PC-9 (cell line): ENCODE measurements at regions not wholly inside any gene's neighbourhood (a gene's known extent, or its start where the extent isn't known, plus 50 kb on each side); places are given as distances from the start of the nearest gene placed in this dataset.

Experiments
- BruUV-seq: library from RNA; stranded (reverse); fragments of 400-500 nt; replicated peaks from 2 replicates; lab custom pipeline; 2021; lab: Mats Ljungman, UMichigan
- CTCF ChIA-PET: fragments of 300-600 bp; sonication (Branson Sonifier 250); formaldehyde crosslinking; loops from one replicate; lab custom pipeline; 2022; ENCODE audit warnings: antibody characterized with exemption; lab: Charles Lee
- POLR2A ChIA-PET: fragments of 300-600 bp; sonication (Branson Sonifier 250); formaldehyde crosslinking; loops from one replicate; lab custom pipeline; 2022; ENCODE audit warnings: antibody characterized with exemption; ENCODE audit not compliant: unreplicated experiment; lab: Charles Lee
- DNase-seq, 2 experiments: peaks; one replicate each; pipeline versions ENCODE4 v3.0.0 to v3.0.0-alpha.2; 2015 to 2022; ENCODE audit warnings: mixed read lengths in 1 of 2
- H2AFZ ChIP-seq: fragments of 200-600 bp; sonication (generic); 2 replicates; pipeline ENCODE4 v1.8.1; 2017; ENCODE audit warnings: antibody characterized with exemption
- H3F3A ChIP-seq: fragments of 200-600 bp; sonication (generic); 2 replicates; pipeline ENCODE4 v1.8.1; 2017; ENCODE audit warnings: antibody characterized with exemption, mild to moderate bottlenecking, low read depth; ENCODE audit not compliant: insufficient read depth
- H3K27ac ChIP-seq: fragments of 200-600 bp; sonication (generic); 2 replicates; pipeline ENCODE4 v1.6.1; 2016; ENCODE audit warnings: mixed run types
- H3K27me3 ChIP-seq: fragments of 200-600 bp; sonication (generic); 2 replicates; pipeline ENCODE4 v1.6.1; 2016; ENCODE audit warnings: low read depth, mixed run types; ENCODE audit not compliant: insufficient read depth
- H3K36me3 ChIP-seq: fragments of 200-600 bp; sonication (generic); 2 replicates; pipeline ENCODE4 v1.6.1; 2016; ENCODE audit warnings: low read depth, mixed run types
- H3K4me1 ChIP-seq: fragments of 200-600 bp; sonication (generic); replicated peaks from 2 replicates; pipeline ENCODE4 v1.6.1; 2016; ENCODE audit warnings: mixed run types; ENCODE audit not compliant: insufficient read depth
- H3K4me2 ChIP-seq: fragments of 200-600 bp; sonication (generic); 2 replicates; pipeline ENCODE4 v1.6.1; 2017; ENCODE audit warnings: mixed run types
- H3K4me3 ChIP-seq: fragments of 200-600 bp; sonication (generic); 2 replicates; pipeline ENCODE4 v1.6.1; 2016; ENCODE audit warnings: mixed run types
- H3K79me2 ChIP-seq: fragments of 200-600 bp; sonication (generic); 2 replicates; pipeline ENCODE4 v1.6.1; 2017; ENCODE audit warnings: low read depth, mixed run types
- H3K9me2 ChIP-seq: fragments of 200-600 bp; sonication (generic); 2 replicates; pipeline ENCODE4 v1.8.1; 2017; ENCODE audit warnings: mild to moderate bottlenecking; ENCODE audit not compliant: insufficient read depth
- H3K9me3 ChIP-seq: fragments of 200-600 bp; sonication (generic); 2 replicates; pipeline ENCODE4 v1.8.1; 2016; ENCODE audit warnings: low read depth; ENCODE audit not compliant: insufficient read depth
- H4K20me1 ChIP-seq: fragments of 200-600 bp; sonication (generic); 2 replicates; pipeline ENCODE4 v1.8.1; 2017; ENCODE audit not compliant: insufficient read depth
- EZH2 ChIP-seq: fragments of 200-600 bp; sonication (generic); IDR thresholded peaks from 2 replicates; pipeline ENCODE4 v1.8.0; 2017; ENCODE audit warnings: antibody characterized with exemption, low read depth
- intact Hi-C: fragments of 100-400 bp; cut with micrococcal nuclease; formaldehyde crosslinking; loops from one replicate; pipeline ENCODE4 v1.10.0; 2022; ENCODE audit not compliant: unreplicated experiment
- TF ChIP-seq, protein P1 (sequence below): fragments of 200-600 bp; sonication (generic); conservative IDR thresholded peaks from 2 replicates; pipeline ENCODE4 v1.6.1; 2017; ENCODE audit warnings: mixed run types, antibody characterized with exemption, mild to moderate bottlenecking, moderate library complexity

DNA sequence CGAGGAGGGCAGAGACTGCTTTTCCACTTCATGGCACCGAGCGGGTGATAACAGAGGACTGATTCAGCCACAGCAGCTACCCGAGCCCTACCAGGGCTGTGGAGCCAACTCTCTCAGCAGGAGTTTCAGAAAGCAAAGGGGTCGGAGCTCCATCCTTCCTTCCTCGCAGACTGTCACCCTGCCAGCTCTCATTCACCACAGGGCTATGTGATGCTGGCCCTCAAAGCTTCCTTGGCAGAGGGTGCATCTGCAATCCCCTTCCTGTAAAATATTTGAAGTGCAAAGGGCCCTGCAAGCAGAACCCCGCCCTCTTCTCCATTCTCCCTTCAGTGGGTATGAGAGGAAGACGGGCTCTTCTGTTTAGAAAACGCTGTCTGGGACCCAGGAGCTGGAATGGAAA lies 105.3 kb upstream of the LYZL2 start:
- H3F3A ChIP-seq: no peaks in the 10 kb centered on the region
- no peak for DNase-seq
- H3K79me2 ChIP-seq: no peaks in the 10 kb centered on the region
- TF ChIP-seq EZH2: no peak
- TF ChIP-seq, protein P1, sequence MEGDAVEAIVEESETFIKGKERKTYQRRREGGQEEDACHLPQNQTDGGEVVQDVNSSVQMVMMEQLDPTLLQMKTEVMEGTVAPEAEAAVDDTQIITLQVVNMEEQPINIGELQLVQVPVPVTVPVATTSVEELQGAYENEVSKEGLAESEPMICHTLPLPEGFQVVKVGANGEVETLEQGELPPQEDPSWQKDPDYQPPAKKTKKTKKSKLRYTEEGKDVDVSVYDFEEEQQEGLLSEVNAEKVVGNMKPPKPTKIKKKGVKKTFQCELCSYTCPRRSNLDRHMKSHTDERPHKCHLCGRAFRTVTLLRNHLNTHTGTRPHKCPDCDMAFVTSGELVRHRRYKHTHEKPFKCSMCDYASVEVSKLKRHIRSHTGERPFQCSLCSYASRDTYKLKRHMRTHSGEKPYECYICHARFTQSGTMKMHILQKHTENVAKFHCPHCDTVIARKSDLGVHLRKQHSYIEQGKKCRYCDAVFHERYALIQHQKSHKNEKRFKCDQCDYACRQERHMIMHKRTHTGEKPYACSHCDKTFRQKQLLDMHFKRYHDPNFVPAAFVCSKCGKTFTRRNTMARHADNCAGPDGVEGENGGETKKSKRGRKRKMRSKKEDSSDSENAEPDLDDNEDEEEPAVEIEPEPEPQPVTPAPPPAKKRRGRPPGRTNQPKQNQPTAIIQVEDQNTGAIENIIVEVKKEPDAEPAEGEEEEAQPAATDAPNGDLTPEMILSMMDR: no peak
- H3K36me3 ChIP-seq: no peaks in the 10 kb centered on the region
- H4K20me1 ChIP-seq: no peaks in the 10 kb centered on the region
- intact Hi-C loops: no loop called here
- H3K9me2 ChIP-seq: no peaks in the 10 kb centered on the region
- ChIA-PET CTCF (no interaction called here), POLR2A (no interaction called here)
- H2AFZ ChIP-seq: no peak overlapping the region
- no peaks in the 10 kb centered on the region for H3K9me3 ChIP-seq
- H3K4me1 ChIP-seq: no peaks in the 10 kb centered on the region
- no peak overlapping the region for H3K4me3 ChIP-seq
- H3K4me2 ChIP-seq: no peak overlapping the region
- no TSS peak for BruUV-seq
- no peaks in the 10 kb centered on the region for H3K27me3 ChIP-seq
- no peak overlapping the region for H3K27ac ChIP-seq

DNA sequence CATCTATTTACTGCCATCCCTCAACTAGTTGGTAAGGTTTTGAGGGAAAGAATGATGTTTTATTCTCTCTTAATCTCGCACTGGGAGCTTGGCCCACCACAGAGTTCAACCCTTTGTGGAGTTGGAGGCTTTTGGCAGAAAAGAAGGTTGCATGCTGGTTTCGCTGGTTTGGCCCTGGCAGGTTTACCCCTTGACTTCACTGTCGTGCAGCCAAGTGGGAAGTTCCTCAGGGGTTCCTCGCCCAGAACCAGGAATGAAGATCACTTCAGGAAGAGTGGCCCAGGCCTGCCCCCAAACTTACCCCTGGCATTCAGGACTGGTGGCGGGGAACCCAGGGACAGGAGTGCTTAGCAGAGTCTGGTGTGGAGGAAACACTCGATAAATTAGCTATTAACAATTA lies 103.1 kb upstream of the LYZL2 start:
- Histone ChIP-seq H3K4me3 (no peak overlapping the region), H4K20me1 (no peaks in the 10 kb centered on the region), H3K27ac (no peak overlapping the region), H3K27me3 (no peaks in the 10 kb centered on the region), H2AFZ (no peak overlapping the region), H3K9me3 (no peaks in the 10 kb centered on the region), H3K9me2 (no peaks in the 10 kb centered on the region), H3K4me1 (no peaks in the 10 kb centered on the region), H3K79me2 (no peaks in the 10 kb centered on the region), H3F3A (no peaks in the 10 kb centered on the region), H3K36me3 (no peaks in the 10 kb centered on the region), H3K4me2 (no peak overlapping the region)
- DNase-seq: no peak
- TF ChIP-seq EZH2: no peak
- TF ChIP-seq, protein P1: no peak
- ChIA-PET CTCF (no interaction called here), POLR2A (no interaction called here)
- intact Hi-C loops: no loop called here
- no TSS peak for BruUV-seq

DNA sequence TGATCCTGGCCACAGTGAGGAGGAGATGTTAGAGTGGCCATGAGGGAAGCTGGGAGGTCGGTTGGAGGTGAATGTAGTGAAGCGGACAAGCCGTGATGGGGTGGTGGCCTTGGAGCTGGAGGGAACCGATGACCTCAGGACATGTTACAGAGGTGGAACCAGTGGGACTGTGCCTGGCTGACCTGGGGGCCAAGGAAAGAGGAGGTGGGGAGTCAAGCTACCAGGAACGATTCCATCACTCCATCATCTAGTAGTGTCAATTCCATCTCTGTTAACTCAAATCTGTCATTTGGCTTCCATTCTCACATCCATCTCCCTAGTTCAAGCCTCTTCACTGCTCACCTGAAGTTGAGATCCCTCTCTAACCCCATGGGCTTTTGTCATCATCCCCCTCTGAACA lies 102.4 kb upstream of the LYZL2 start:
- Histone ChIP-seq H3K9me3 (no peaks in the 10 kb centered on the region), H3K4me1 (no peaks in the 10 kb centered on the region), H3K27me3 (no peaks in the 10 kb centered on the region), H3K36me3 (no peaks in the 10 kb centered on the region), H3F3A (no peaks in the 10 kb centered on the region), H3K27ac (no peak overlapping the region), H3K79me2 (no peaks in the 10 kb centered on the region), H3K9me2 (no peaks in the 10 kb centered on the region), H2AFZ (no peak overlapping the region), H3K4me3 (no peak overlapping the region), H3K4me2 (no peak overlapping the region), H4K20me1 (no peaks in the 10 kb centered on the region)
- ChIA-PET POLR2A (no interaction called here), CTCF (no interaction called here)
- BruUV-seq: no TSS peak
- intact Hi-C loops: no loop called here
- TF ChIP-seq EZH2: no peak
- TF ChIP-seq, protein P1: no peak
- DNase-seq: no peak
